ENCODE measurements at regions not wholly inside any gene's neighbourhood (a gene's known extent, or its start where the extent isn't known, plus 50 kb on each side); places are given as distances from the start of the nearest gene placed in this dataset.

GRCh38 chr6:25085756-25086155 lies 150.0 kb upstream of the RIPOR2 start:
- no peak for TF ChIP-seq CTCF (conservative IDR thresholded peaks at IDR 0.05 in 1 of 2, IDR thresholded peaks at IDR 0.05 in 1 of 2; ENCODE audit: low read depth in 1 of 2, low read length in 2 of 2)
- TF ChIP-seq EZH2 (IDR thresholded peaks at IDR 0.05; ENCODE audit: low read length, missing control alignments): no peak

Data from fibroblast of lung (primary cell).